HCT116 (cell line): ENCODE measurements at regions not wholly inside any gene's neighbourhood (a gene's known extent, or its start where the extent isn't known, plus 50 kb on each side); places are given as distances from the start of the nearest gene placed in this dataset.

ENCODE experiments used
- CTCF ChIP-seq, 3 experiments: fragments of 200-600 bp in 1 of 3; sonication (generic) in 1 of 3; IDR thresholded peaks in 2 of 3; conservative IDR thresholded peaks in 1 of 3; 2 replicates each; pipeline ENCODE4 v1.5.1; 2012 to 2017; ENCODE audit warnings: low read depth in 2 of 3, low read length in 2 of 3, antibody characterized with exemption in 1 of 3, borderline replicate concordance in 1 of 3, control low read depth in 1 of 3, mild to moderate bottlenecking in 1 of 3, mixed read lengths in 1 of 3, mixed run types in 1 of 3, moderate library complexity in 1 of 3; ENCODE audit not compliant: insufficient read depth in 1 of 3
- POLR2A ChIP-seq: IDR thresholded peaks from 2 replicates; pipeline ENCODE4 v1.7.0; 2011; ENCODE audit warnings: borderline replicate concordance; ENCODE audit not compliant: insufficient read depth, insufficient read length; ENCODE audit errors: extremely low read depth
- POLR2AphosphoS5 ChIP-seq: IDR thresholded peaks from 2 replicates; pipeline ENCODE4 v1.6.1; 2011; ENCODE audit warnings: mild to moderate bottlenecking, low read depth, low read length, moderate library complexity
- RAD21 ChIP-seq: IDR thresholded peaks from 2 replicates; pipeline ENCODE4 v1.6.1; 2012; ENCODE audit warnings: low read depth, mild to moderate bottlenecking
- ZBTB33 ChIP-seq: IDR thresholded peaks from 2 replicates; pipeline ENCODE4 v1.6.1; 2011; ENCODE audit warnings: mild to moderate bottlenecking, low read length, moderate library complexity; ENCODE audit not compliant: insufficient replicate concordance; ENCODE audit errors: extremely low read depth
- TF ChIP-seq, protein P1 (sequence below): IDR thresholded peaks from 2 replicates; pipeline ENCODE4 v1.6.1; 2012; ENCODE audit warnings: low read depth

DNA sequence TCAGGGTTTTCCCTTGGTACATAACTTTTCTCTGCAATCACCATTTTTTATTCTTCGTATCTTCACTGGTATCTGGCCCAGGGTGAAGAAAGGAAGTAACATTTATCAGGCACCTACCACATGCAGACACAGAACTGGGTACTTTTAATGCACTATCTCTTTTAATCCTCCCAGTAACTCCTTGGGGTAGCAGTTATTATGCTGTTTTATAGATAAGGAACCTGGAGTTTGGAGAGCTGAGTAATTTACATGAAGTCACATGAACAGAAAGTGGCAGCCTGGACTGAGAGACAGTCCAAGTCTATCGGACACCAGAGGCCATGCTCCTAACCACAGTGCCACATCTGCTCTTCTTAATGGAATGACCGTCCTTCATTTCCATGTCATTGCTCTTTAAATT, 117.1 kb upstream of the PODXL start:
- no peak for TF ChIP-seq ZBTB33
- no peak for TF ChIP-seq RAD21
- no peak for TF ChIP-seq CTCF (IDR thresholded peaks at IDR 0.05 in 2 of 3, conservative IDR thresholded peaks at IDR 0.05 in 1 of 3; ENCODE audit: borderline replicate concordance in 1 of 3, insufficient read depth in 1 of 3, low read depth in 2 of 3, low read length in 2 of 3)
- no peak for TF ChIP-seq POLR2AphosphoS5
- no peak for TF ChIP-seq POLR2A
- TF ChIP-seq, protein P1, sequence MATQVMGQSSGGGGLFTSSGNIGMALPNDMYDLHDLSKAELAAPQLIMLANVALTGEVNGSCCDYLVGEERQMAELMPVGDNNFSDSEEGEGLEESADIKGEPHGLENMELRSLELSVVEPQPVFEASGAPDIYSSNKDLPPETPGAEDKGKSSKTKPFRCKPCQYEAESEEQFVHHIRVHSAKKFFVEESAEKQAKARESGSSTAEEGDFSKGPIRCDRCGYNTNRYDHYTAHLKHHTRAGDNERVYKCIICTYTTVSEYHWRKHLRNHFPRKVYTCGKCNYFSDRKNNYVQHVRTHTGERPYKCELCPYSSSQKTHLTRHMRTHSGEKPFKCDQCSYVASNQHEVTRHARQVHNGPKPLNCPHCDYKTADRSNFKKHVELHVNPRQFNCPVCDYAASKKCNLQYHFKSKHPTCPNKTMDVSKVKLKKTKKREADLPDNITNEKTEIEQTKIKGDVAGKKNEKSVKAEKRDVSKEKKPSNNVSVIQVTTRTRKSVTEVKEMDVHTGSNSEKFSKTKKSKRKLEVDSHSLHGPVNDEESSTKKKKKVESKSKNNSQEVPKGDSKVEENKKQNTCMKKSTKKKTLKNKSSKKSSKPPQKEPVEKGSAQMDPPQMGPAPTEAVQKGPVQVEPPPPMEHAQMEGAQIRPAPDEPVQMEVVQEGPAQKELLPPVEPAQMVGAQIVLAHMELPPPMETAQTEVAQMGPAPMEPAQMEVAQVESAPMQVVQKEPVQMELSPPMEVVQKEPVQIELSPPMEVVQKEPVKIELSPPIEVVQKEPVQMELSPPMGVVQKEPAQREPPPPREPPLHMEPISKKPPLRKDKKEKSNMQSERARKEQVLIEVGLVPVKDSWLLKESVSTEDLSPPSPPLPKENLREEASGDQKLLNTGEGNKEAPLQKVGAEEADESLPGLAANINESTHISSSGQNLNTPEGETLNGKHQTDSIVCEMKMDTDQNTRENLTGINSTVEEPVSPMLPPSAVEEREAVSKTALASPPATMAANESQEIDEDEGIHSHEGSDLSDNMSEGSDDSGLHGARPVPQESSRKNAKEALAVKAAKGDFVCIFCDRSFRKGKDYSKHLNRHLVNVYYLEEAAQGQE = no peak
